NT2/D1 (cell line): ENCODE measurements at regions not wholly inside any gene's neighbourhood (a gene's known extent, or its start where the extent isn't known, plus 50 kb on each side); places are given as distances from the start of the nearest gene placed in this dataset.

Experiments
- DNase-seq: peaks from one replicate; pipeline ENCODE4 v3.0.0-alpha.2; 2011; ENCODE audit warnings: low read depth, low spot score
- H3K27me3 ChIP-seq: 2 replicates; pipeline ENCODE4 v1.6.0; 2011; ENCODE audit warnings: mild to moderate bottlenecking; ENCODE audit not compliant: insufficient read length, insufficient read depth
- H3K36me3 ChIP-seq: 2 replicates; pipeline ENCODE4 v1.6.1; 2011; ENCODE audit warnings: mild to moderate bottlenecking, low read length, mixed read lengths; ENCODE audit not compliant: insufficient read depth, insufficient read length
- H3K4me1 ChIP-seq: 2 replicates; pipeline ENCODE4 v1.5.1; 2011; ENCODE audit not compliant: insufficient read depth, insufficient read length
- H3K4me3 ChIP-seq: 2 replicates; pipeline ENCODE4 v1.5.1; 2011; ENCODE audit warnings: low read depth; ENCODE audit not compliant: insufficient read length
- H3K9ac ChIP-seq: 2 replicates; pipeline ENCODE4 v1.6.0; 2011; ENCODE audit warnings: low read depth; ENCODE audit not compliant: insufficient read length
- H3K9me3 ChIP-seq: 2 replicates; pipeline ENCODE4 v1.5.1; 2011; ENCODE audit warnings: mild to moderate bottlenecking, low read length; ENCODE audit not compliant: insufficient read depth
- SUZ12 ChIP-seq: IDR thresholded peaks from 2 replicates; pipeline ENCODE4 v1.6.1; 2011; ENCODE audit not compliant: insufficient read length, insufficient read depth; ENCODE audit errors: extremely low read depth
- YY1 ChIP-seq: IDR thresholded peaks from 2 replicates; pipeline ENCODE4 v1.6.1; 2011; ENCODE audit not compliant: insufficient read length, insufficient read depth
- ZNF274 ChIP-seq: IDR thresholded peaks from 2 replicates; pipeline ENCODE4 v1.6.1; 2011; ENCODE audit warnings: mild to moderate bottlenecking, low read depth, low read length

- Histone ChIP-seq H3K36me3 (no peaks in the 10 kb centered on the region), H3K9me3 (no peaks in the 10 kb centered on the region), H3K27me3 (no peaks in the 10 kb centered on the region), H3K9ac (no peak overlapping the region), H3K4me1 (peaks cover 3% of the 10 kb centered on the region), H3K4me3 (no peak overlapping the region)
- no peak for TF ChIP-seq SUZ12
- TF ChIP-seq YY1 = no peak
- no peak for TF ChIP-seq ZNF274
- DNase-seq = no peak
These were observed 63.8 kb downstream of the FAM241B start for GRCh38 chr10:69693886-69694285.

- DNase-seq = peak; percentile 27
These were observed 66.2 kb downstream of the FAM241B start for GRCh38 chr10:69696073-69696731.

DNA sequence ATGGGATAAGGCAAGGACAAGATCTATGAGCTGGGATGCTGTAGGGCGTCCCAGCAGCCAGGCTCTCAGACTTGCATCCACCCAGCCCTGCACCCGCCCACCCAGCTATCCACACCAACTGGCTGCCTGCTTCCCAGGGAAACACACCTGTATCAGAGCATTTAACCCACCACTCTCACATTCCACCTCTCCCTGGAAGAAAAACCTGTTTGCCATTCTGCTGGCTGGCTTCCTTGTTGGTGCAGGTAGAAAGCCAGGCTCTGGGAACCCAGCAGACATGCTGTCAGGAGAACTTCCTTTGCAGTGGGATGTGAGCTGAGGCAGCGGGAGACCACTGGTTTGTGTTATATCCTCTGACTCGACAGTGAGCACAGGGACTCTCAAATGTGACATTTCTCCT is 67.0 kb downstream of the FAM241B start:
- TF ChIP-seq SUZ12 (no peak), ZNF274 (no peak)
- no peak for DNase-seq
- no peaks in the 10 kb centered on the region for H3K27me3 ChIP-seq

More at GRCh38 chr10:69696073-69696731, 66.2 kb downstream of the FAM241B start:
- Histone ChIP-seq H3K4me1 (peaks cover 3% of the 10 kb centered on the region), H3K9ac (no peak overlapping the region), H3K36me3 (no peaks in the 10 kb centered on the region), H3K27me3 (no peaks in the 10 kb centered on the region), H3K4me3 (no peak overlapping the region), H3K9me3 (no peaks in the 10 kb centered on the region)
- TF ChIP-seq YY1 (no peak), SUZ12 (no peak), ZNF274 (no peak)

GRCh38 chr10:69703256-69703655 is 73.2 kb downstream of the FAM241B start:
- no peak overlapping the region for H3K4me3 ChIP-seq
- H3K9ac ChIP-seq = no peak overlapping the region
- peaks cover 14% of the 10 kb centered on the region; the same call in 1 of the 2 replicates for H3K9me3 ChIP-seq
- no peak for TF ChIP-seq ZNF274
- TF ChIP-seq YY1 = no peak
- TF ChIP-seq SUZ12 = no peak
- H3K27me3 ChIP-seq = peaks cover 4% of the 10 kb centered on the region
- no peaks in the 10 kb centered on the region for H3K4me1 ChIP-seq
- H3K36me3 ChIP-seq = no peaks in the 10 kb centered on the region
- DNase-seq = no peak

More for the DNA sequence above, 67.0 kb downstream of the FAM241B start:
- H3K9me3 ChIP-seq = no peaks in the 10 kb centered on the region
- H3K36me3 ChIP-seq = no peaks in the 10 kb centered on the region
- no peak overlapping the region for H3K9ac ChIP-seq
- H3K4me3 ChIP-seq = no peak overlapping the region
- peaks cover 3% of the 10 kb centered on the region for H3K4me1 ChIP-seq

DNA sequence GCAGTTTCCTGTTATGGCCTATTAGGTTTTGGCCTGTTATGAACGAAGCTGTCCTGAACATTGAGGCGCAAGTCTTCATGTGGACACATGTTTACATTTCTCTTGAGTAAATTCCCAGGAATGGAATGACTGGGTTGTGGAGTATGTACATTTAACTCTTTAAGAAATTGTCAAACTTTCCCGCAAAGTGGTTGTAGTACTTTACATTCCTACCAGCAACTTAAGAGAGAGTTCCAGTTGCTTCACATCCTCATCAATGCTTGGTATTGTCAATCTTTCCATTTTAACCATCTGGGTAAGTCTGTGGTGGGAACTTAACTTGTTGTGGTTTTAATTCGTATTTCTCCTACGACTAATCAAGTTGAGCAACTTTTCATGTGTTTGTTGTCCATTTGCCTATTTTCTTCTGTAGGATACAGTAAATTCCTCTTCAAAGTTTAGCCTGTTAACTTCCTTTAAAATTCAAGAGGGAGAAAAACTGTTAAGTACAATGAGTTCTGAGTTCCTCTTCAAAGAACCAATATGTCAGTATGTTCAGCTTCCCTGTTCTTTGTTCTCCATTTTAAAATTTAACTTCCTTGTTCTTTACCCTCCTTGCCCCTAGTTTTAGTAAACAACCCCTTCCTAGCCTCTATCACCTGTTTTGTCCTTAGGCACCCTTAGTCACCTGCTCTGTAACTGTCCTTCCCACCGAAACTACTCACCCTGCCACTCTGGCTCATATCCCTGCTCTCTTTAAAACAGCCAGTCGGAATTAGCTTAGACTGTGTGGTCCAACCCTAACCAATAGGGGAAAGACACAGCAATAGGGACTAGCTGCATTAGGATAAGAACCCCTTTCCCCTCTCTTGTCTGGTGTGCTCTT is 74.0 kb downstream of the FAM241B start:
- peaks cover 8% of the 10 kb centered on the region for H3K27me3 ChIP-seq
- H3K9me3 ChIP-seq = peaks cover 17% of the 10 kb centered on the region; the same call in 1 of the 2 replicates
- H3K4me1 ChIP-seq = no peaks in the 10 kb centered on the region
- no peak overlapping the region for H3K9ac ChIP-seq
- no peaks in the 10 kb centered on the region for H3K36me3 ChIP-seq
- TF ChIP-seq YY1 (no peak), ZNF274 (no peak), SUZ12 (no peak)
- no peak overlapping the region for H3K4me3 ChIP-seq
- DNase-seq = no peak

GRCh38 chr10:69709366-69709941 is 79.4 kb downstream of the FAM241B start:
- H3K4me1 ChIP-seq = peaks cover 4% of the 10 kb centered on the region
- no peaks in the 10 kb centered on the region for H3K36me3 ChIP-seq
- TF ChIP-seq SUZ12 (no peak), ZNF274 (no peak), YY1 (no peak)
- no peak for DNase-seq
- peaks cover 8% of the 10 kb centered on the region for H3K27me3 ChIP-seq
- H3K9me3 ChIP-seq = peaks cover 14% of the 10 kb centered on the region; the same call in 1 of the 2 replicates
- no peak overlapping the region for H3K9ac ChIP-seq
- H3K4me3 ChIP-seq = no peak overlapping the region
